Gastroesophageal sphincter (tissue), 4 donors: ENCODE measurements at regions not wholly inside any gene's neighbourhood (a gene's known extent, or its start where the extent isn't known, plus 50 kb on each side); places are given as distances from the start of the nearest gene placed in this dataset.

Source experiments
- ATAC-seq: fragments of 150-250 bp; one replicate; pipeline ENCODE4 v1.9.1; 2016; ENCODE audit warnings: mild to moderate bottlenecking, moderate library complexity
- H3K27ac ChIP-seq, 4 donors: fragments of 200-600 bp; sonication (generic) in 3 of 4; 1 replicate in 3 of 4; 2 replicates in 1 of 4; pipeline ENCODE4 v1.5.1; 2016 to 2019
- H3K27me3 ChIP-seq: fragments of 200-600 bp; sonication (generic); one replicate; pipeline ENCODE4 v1.5.1; 2019
- H3K36me3 ChIP-seq, 2 donors: fragments of 200-600 bp; sonication (generic); one replicate each; pipeline ENCODE4 v1.5.1; 2019; ENCODE audit warnings: control low read depth in 1 of 2
- H3K4me1 ChIP-seq, 3 donors: fragments of 200-600 bp; sonication (generic); 1 replicate in 2 of 3; 2 replicates in 1 of 3; pipeline ENCODE4 v1.5.1; 2016 to 2019; ENCODE audit warnings: control low read depth in 2 of 3
- H3K4me3 ChIP-seq, 2 donors: fragments of 200-600 bp; sonication (generic); one replicate each; pipeline ENCODE4 v1.5.1; 2019; ENCODE audit warnings: mild to moderate bottlenecking in 1 of 2, moderate library complexity in 1 of 2
- H3K9me3 ChIP-seq, 3 donors: fragments of 200-600 bp; sonication (generic); one replicate each; pipeline ENCODE4 v1.5.1; 2017 to 2019; ENCODE audit warnings: control low read depth in 2 of 3
- EP300 ChIP-seq: sonication (generic); formaldehyde crosslinking; IDR thresholded peaks from one replicate; pipeline ENCODE4 v1.6.1; 2017; ENCODE audit warnings: antibody characterized with exemption, mild to moderate bottlenecking
- POLR2A ChIP-seq, 2 donors: fragments of 450-650 bp; IDR thresholded peaks; one replicate each; pipeline ENCODE4 v1.6.1; 2017; ENCODE audit warnings: antibody characterized with exemption in 2 of 2, mild to moderate bottlenecking in 2 of 2, moderate library complexity in 1 of 2
- POLR2AphosphoS5 ChIP-seq: sonication (generic); formaldehyde crosslinking; IDR thresholded peaks from one replicate; pipeline ENCODE4 v1.6.1; 2017; ENCODE audit warnings: antibody characterized with exemption
- WGBS, 2 donors: methylation state at CpG; one replicate each; pipeline ENCODE4 v1.1.5; 2018; ENCODE audit warnings: low coverage in 1 of 2; 5-methylcytosine and 5-hydroxymethylcytosine counted together
- TF ChIP-seq, protein P1 (sequence below), 4 experiments: fragments of 200-600 bp in 2 of 4; fragments of 450-650 bp in 2 of 4; sonication (generic) in 1 of 4; IDR thresholded peaks; one replicate each; pipeline ENCODE4 v1.5.1; 2017 to 2019; ENCODE audit warnings: antibody characterized with exemption in 4 of 4, mild to moderate bottlenecking in 2 of 4, moderate library complexity in 2 of 4

DNA sequence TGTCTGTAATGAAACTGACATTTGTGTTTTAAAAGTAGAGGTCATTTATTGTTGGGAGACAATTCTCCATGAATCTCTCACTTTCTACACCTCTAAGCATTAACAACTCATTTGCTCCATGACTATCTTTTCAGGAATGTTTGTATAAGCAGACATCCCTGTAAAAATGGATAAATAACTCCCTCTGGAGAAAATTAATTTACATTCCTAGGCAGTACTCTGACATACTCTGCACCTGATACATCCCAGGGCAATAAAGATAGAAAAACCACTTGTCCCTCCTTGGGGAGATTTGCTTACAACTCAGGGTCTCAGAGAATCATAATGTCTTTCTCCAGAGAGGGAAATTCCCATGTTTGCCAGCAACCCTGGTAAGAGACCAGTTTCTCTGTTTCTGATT lies 1037.7 kb upstream of the SLC39A10 start:
- ATAC-seq: no peak
- Histone ChIP-seq H3K4me1 (no peaks in the 10 kb centered on the region), H3K27me3 (no peaks in the 10 kb centered on the region), H3K27ac (no peak overlapping the region), H3K4me3 (no peak overlapping the region), H3K9me3 (no peaks in the 10 kb centered on the region), H3K36me3 (no peaks in the 10 kb centered on the region)
- TF ChIP-seq POLR2AphosphoS5: no peak
- TF ChIP-seq POLR2A (IDR thresholded peaks at IDR 0.05): no peak
- TF ChIP-seq, protein P1, sequence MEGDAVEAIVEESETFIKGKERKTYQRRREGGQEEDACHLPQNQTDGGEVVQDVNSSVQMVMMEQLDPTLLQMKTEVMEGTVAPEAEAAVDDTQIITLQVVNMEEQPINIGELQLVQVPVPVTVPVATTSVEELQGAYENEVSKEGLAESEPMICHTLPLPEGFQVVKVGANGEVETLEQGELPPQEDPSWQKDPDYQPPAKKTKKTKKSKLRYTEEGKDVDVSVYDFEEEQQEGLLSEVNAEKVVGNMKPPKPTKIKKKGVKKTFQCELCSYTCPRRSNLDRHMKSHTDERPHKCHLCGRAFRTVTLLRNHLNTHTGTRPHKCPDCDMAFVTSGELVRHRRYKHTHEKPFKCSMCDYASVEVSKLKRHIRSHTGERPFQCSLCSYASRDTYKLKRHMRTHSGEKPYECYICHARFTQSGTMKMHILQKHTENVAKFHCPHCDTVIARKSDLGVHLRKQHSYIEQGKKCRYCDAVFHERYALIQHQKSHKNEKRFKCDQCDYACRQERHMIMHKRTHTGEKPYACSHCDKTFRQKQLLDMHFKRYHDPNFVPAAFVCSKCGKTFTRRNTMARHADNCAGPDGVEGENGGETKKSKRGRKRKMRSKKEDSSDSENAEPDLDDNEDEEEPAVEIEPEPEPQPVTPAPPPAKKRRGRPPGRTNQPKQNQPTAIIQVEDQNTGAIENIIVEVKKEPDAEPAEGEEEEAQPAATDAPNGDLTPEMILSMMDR (IDR thresholded peaks at IDR 0.05): no peak
- no peak for TF ChIP-seq EP300

DNA sequence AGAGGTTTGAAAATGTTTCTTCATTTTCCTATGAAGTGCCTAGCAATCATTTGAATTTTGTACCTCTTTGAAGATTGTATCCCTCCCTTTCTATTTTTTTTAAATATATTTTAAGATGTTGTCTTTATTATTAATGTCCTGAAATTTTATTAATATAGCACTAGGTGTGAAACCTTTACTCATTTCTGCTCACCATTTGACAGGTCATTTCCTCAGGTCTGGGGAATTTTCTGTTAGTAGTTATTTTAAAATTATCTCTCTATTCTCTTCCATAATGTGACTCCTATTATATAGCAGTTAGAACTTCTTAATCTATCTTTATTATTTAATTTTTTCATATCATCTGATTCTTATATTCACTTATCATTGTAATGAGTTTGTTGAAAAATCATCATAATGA lies 1038.6 kb upstream of the SLC39A10 start:
- TF ChIP-seq POLR2A (IDR thresholded peaks at IDR 0.05): no peak
- TF ChIP-seq, protein P1 (IDR thresholded peaks at IDR 0.05): no peak
- no peak for TF ChIP-seq POLR2AphosphoS5
- TF ChIP-seq EP300: no peak
- no peaks in the 10 kb centered on the region for H3K9me3 ChIP-seq

DNA sequence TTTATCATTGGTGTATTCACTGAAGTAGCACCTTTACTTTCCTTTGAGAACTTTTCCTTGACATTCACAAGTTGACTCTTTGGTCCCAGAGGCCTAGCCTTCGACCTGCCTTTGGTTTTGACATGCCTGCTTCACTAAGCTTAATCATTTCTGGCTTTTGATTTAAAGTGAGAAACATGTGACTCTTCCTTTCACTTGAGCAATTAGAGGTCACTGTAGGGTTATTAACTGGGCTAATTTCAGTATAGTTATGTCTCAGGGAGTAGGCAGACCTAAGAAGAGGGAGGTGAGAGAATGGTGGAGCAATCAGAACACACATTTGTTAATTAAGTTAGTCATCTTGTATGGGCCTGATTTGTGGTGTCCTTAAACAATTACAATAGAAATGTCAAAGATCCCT lies 1040.7 kb upstream of the SLC39A10 start:
- WGBS, 2 donors: 38 to 64% methylated on average over 1 of the region's 1 CpG

More for the DNA sequence above, 1038.6 kb upstream of the SLC39A10 start:
- H3K27me3 ChIP-seq: no peaks in the 10 kb centered on the region
- H3K27ac ChIP-seq: no peak overlapping the region
- no peak overlapping the region for H3K4me3 ChIP-seq
- H3K36me3 ChIP-seq: no peaks in the 10 kb centered on the region
- H3K4me1 ChIP-seq: no peaks in the 10 kb centered on the region
- no peak for ATAC-seq

DNA sequence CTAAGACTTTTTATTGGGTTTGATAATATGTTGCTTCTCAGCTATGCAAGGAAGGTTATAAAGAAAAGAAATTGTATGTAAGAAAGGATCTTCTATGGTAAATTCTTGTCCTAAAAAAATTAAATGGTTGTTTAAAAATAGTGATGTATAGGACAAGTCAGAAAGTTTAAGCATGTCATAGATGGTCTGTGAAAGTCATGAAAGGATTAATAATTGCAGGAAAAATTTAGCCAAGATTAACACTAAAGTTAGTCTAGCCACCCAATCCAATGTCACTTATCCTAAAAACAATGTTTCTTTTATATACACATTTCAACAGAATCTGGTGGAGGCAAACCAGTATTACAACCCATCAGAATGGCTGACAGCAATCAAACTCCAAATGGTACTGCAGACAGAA lies 1046.7 kb upstream of the SLC39A10 start:
- Histone ChIP-seq H3K36me3 (no peaks in the 10 kb centered on the region), H3K9me3 (no peaks in the 10 kb centered on the region), H3K4me3 (no peak overlapping the region), H3K27me3 (no peaks in the 10 kb centered on the region), H3K4me1 (no peaks in the 10 kb centered on the region), H3K27ac (no peak overlapping the region)
- no peak for ATAC-seq
- TF ChIP-seq, protein P1 (IDR thresholded peaks at IDR 0.05): no peak
- no peak for TF ChIP-seq EP300

More for the DNA sequence above, 1040.7 kb upstream of the SLC39A10 start:
- H3K9me3 ChIP-seq: no peaks in the 10 kb centered on the region
- H3K27me3 ChIP-seq: no peaks in the 10 kb centered on the region
- no peak overlapping the region for H3K4me3 ChIP-seq
- no peaks in the 10 kb centered on the region for H3K4me1 ChIP-seq
- no peak for TF ChIP-seq EP300
- no peak for TF ChIP-seq POLR2AphosphoS5
- TF ChIP-seq POLR2A (IDR thresholded peaks at IDR 0.05): no peak
- TF ChIP-seq, protein P1 (IDR thresholded peaks at IDR 0.05): no peak
- H3K36me3 ChIP-seq: no peaks in the 10 kb centered on the region
- no peak overlapping the region for H3K27ac ChIP-seq
- no peak for ATAC-seq

DNA sequence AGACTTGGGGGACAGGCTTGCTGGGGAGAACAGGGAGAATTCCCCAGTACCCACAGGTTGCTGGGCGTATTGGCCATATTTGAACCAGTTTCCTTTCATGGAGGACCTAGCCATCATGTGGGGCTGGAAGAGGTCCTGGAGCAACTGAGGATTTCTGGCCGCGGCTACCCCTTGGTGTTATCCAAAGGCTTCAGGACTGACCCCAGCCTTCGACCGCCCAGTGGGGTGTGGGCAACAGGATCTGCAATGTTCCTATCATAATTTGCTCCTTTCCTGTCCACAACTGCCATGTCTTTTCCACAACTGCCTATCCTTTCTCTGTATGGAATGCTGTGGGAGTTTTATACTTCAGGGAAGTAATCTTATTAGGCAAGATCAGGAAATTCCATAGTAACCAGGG lies 1053.6 kb upstream of the SLC39A10 start:
- H3K27me3 ChIP-seq: no peaks in the 10 kb centered on the region
- no peak for TF ChIP-seq POLR2A (IDR thresholded peaks at IDR 0.05)
- no peaks in the 10 kb centered on the region for H3K4me1 ChIP-seq
- H3K9me3 ChIP-seq: no peaks in the 10 kb centered on the region
- 92% methylated on average over 4 of the region's 5 CpGs; no CpG with 5 or more reads in 1 of the 2 donors for WGBS, 2 donors
- H3K4me3 ChIP-seq: no peak overlapping the region
- no peak for ATAC-seq
- H3K36me3 ChIP-seq: no peaks in the 10 kb centered on the region
- no peak overlapping the region for H3K27ac ChIP-seq

DNA sequence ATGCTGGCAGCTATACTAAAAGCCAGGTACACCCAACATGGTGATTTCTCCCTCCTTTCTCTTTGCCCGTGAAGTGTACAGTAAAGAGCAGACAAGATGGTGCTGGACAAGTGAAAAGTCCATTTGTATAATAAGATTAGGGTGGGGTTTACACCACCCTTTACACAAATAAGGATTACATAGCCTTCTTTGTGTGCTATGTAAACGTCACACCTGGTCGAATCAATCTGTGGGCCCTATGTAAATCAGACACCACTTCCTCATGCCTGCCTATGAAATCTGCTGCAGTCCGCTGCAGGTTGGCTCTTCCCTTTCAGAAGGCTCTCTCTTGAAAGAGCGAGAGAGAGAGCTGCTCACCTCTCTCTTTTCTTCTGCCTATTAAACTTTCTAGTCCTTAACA lies 1054.3 kb upstream of the SLC39A10 start:
- Histone ChIP-seq H3K4me3 (no peak overlapping the region), H3K36me3 (no peaks in the 10 kb centered on the region), H3K4me1 (no peaks in the 10 kb centered on the region), H3K27me3 (no peaks in the 10 kb centered on the region), H3K27ac (no peak overlapping the region), H3K9me3 (no peaks in the 10 kb centered on the region)
- 87 to 91% methylated on average over 4 to 5 of the region's 5 CpGs for WGBS, 2 donors
- TF ChIP-seq EP300 (no peak), POLR2A (IDR thresholded peaks at IDR 0.05) (no peak), POLR2AphosphoS5 (no peak)
- TF ChIP-seq, protein P1 (IDR thresholded peaks at IDR 0.05): no peak
- no peak for ATAC-seq
